Nephron progenitor cell (in vitro differentiated cells): ENCODE measurements at regions not wholly inside any gene's neighbourhood (a gene's known extent, or its start where the extent isn't known, plus 50 kb on each side); places are given as distances from the start of the nearest gene placed in this dataset.

Experiments used
- DNase-seq: peaks from one replicate; pipeline ENCODE4 v3.0.0; 2021
- H3K27ac Mint-ChIP-seq: 2 replicates; pipeline ENCODE4 v1.8.0; 2021; ENCODE audit warnings: mild to moderate bottlenecking, moderate library complexity, mixed read lengths
- H3K27me3 Mint-ChIP-seq: 2 replicates; pipeline ENCODE4 v1.8.0; 2021; ENCODE audit warnings: mild to moderate bottlenecking, low read depth, mixed read lengths; ENCODE audit not compliant: poor library complexity
- H3K36me3 Mint-ChIP-seq: 2 replicates; pipeline ENCODE4 v1.8.0; 2021; ENCODE audit warnings: low read depth, mixed read lengths
- H3K4me1 Mint-ChIP-seq: 2 replicates; pipeline ENCODE4 v1.8.0; 2021; ENCODE audit warnings: mixed read lengths
- H3K4me3 Mint-ChIP-seq: 2 replicates; pipeline ENCODE4 v1.8.0; 2021; ENCODE audit warnings: mild to moderate bottlenecking, moderate library complexity, mixed read lengths
- H3K9me3 Mint-ChIP-seq: 2 replicates; pipeline ENCODE4 v1.8.0; 2021; ENCODE audit warnings: mild to moderate bottlenecking, moderate library complexity, mixed read lengths
- CTCF ChIP-seq: fragments of 200-600 bp; sonication (generic); IDR thresholded peaks from 2 replicates; pipeline ENCODE4 v1.5.0; 2021; ENCODE audit warnings: antibody characterized with exemption

DNA sequence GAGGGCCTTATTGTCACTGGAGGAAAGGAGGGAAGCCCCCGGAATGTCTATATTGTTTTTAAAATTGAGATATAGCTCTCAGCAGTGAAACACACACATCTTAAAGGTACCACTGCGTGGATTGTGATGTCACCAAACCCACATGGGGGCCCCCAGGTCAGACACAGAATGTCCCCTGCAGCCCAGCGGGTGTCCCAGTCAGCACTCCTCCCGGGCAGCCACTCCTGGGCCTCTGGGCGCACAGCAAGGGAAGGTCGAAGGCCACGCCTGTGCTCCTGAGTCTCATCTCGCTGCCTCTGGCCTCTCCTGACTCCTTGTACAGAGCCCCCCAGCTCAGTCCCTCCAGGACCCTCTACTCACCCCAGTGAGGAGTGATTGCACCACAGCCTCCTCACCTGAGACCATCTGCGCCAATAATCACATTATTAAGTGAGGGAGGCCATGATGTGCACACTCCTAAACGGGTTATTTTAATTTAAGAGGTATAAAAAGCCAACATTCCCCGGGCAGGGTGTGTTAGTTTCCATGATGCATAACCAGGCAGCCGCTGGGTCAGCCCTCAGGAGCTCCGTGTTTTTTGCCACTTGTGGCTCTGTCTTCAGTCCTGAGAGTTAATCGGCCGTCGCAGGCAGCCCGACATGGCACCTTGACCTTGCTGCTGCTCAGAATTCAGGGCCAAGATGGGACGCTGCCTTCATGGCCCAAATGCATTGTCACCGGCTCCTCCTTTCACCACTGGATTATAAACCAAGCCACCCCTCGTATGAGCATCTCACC, 1089.3 kb downstream of the BRD1 start:
- H3K27ac Mint-ChIP-seq: no peak overlapping the region
- H3K4me3 Mint-ChIP-seq: no peak overlapping the region
- peaks cover 4% of the 10 kb centered on the region for H3K9me3 Mint-ChIP-seq
- H3K4me1 Mint-ChIP-seq: no peaks in the 10 kb centered on the region
- no peak for DNase-seq
- no peaks in the 10 kb centered on the region for H3K27me3 Mint-ChIP-seq
- no peaks in the 10 kb centered on the region for H3K36me3 Mint-ChIP-seq
- TF ChIP-seq CTCF: no peak

GRCh38 chr22:48737461-48738203, 1090.0 kb downstream of the BRD1 start:
- H3K9me3 Mint-ChIP-seq: peaks cover 4% of the 10 kb centered on the region
- DNase-seq: no peak
- H3K27ac Mint-ChIP-seq: no peak overlapping the region
- no peak overlapping the region for H3K4me3 Mint-ChIP-seq
- no peaks in the 10 kb centered on the region for H3K36me3 Mint-ChIP-seq
- H3K27me3 Mint-ChIP-seq: no peaks in the 10 kb centered on the region
- no peaks in the 10 kb centered on the region for H3K4me1 Mint-ChIP-seq
- TF ChIP-seq CTCF: no peak

DNA sequence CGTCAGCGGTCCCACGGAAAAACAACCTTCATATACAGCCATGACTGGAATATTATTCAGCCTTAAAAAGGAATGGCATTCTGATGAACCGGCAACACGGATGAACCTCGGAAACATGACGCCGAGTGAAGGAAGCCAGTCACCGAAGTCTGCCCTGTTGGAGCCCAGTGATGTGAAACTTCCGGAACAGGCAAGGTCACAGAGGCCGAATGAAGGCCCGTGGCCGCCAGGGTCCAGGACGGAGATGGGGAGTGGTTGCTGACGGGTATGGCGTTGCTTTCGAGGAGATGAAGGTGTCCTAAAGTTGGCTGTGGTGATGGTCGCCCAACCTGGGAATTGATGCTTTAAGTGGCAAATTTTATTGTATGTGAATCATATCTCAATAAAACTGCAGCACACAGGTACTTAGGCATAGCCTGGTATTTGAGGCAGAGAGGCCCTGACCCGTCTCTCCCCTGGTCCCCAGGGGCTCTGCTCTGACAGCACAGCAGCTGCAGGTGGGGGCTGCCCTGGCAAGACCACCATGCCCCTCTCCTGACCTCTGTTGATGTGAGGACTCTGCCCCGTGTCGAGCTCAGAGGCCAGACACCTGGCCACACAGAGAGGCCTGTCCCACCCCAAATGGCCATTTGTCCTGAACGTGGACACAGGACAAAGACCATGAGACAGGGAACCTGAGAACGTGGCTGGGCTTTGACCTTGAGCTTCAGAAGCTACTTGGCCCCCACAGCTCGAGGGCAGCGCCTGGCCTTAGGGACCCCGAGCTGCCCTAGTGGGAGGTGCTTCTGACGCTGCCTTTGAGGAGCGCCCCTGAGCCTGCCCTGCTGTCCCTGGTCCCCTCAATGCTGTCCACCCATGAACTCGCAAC, 1090.8 kb downstream of the BRD1 start:
- H3K9me3 Mint-ChIP-seq: peaks cover 6% of the 10 kb centered on the region
- H3K36me3 Mint-ChIP-seq: peaks cover 2% of the 10 kb centered on the region
- DNase-seq: no peak
- H3K27ac Mint-ChIP-seq: no peak overlapping the region
- TF ChIP-seq CTCF: no peak
- H3K4me3 Mint-ChIP-seq: no peak overlapping the region
- no peaks in the 10 kb centered on the region for H3K27me3 Mint-ChIP-seq
- no peaks in the 10 kb centered on the region for H3K4me1 Mint-ChIP-seq

DNA sequence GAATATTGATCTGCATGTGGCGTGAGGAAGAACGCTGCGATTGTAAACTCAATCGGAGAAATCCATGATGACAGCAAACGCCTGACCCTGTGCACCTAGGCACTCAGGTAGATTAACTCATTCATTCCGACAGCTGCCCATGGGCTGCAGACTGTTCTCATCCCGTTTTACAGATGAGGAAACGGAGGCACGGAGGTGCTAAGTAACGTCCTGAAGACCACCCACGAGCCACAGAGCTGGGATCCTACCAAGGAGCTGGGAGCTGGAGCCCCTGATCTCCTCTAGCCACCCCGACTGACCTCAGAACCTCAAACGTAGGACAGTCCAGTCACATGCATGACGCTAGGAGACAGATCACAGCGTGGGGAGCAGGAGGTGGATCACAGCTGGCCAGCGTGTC, 1092.7 kb downstream of the BRD1 start:
- peaks cover under 1% of the 10 kb centered on the region for H3K27me3 Mint-ChIP-seq
- TF ChIP-seq CTCF: no peak
- peaks cover 14% of the 10 kb centered on the region for H3K9me3 Mint-ChIP-seq
- H3K36me3 Mint-ChIP-seq: peaks cover 11% of the 10 kb centered on the region
- H3K4me1 Mint-ChIP-seq: no peaks in the 10 kb centered on the region
- DNase-seq: no peak
- H3K27ac Mint-ChIP-seq: no peak overlapping the region
- H3K4me3 Mint-ChIP-seq: no peak overlapping the region

DNA sequence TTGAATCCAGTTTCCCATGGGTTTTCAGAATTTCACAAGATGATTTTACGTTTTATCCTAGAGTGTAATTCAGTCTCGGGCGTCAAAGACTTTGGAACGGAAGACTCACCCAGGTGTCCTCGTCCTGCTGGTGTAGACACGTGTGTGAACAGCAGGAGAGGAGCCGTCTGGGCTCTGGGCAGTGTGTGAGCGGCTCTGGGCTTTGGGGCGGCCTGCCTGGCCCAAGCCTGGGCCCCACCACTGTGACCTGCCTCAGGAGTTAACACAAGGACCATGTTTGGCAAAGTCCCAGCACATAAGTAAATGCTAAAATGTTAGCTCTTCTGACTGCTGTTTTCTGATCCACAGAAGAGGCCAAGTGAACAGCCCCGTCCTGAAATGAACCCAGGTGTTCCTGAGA, 1093.3 kb downstream of the BRD1 start:
- Mint-ChIP-seq H3K27me3 (peaks cover 3% of the 10 kb centered on the region), H3K4me1 (no peaks in the 10 kb centered on the region), H3K9me3 (peaks cover 14% of the 10 kb centered on the region), H3K4me3 (no peak overlapping the region), H3K36me3 (peaks cover 11% of the 10 kb centered on the region), H3K27ac (no peak overlapping the region)
- DNase-seq: no peak
- no peak for TF ChIP-seq CTCF
